DOHH2 (cell line): ENCODE measurements at regions not wholly inside any gene's neighbourhood (a gene's known extent, or its start where the extent isn't known, plus 50 kb on each side); places are given as distances from the start of the nearest gene placed in this dataset.

Source experiments
- EZH2phosphoT487 ChIP-seq: fragments of 200-600 bp; sonication (generic); IDR thresholded peaks from 2 replicates; pipeline ENCODE4 v1.6.1; 2017; ENCODE audit warnings: borderline replicate concordance, mild to moderate bottlenecking, antibody characterized with exemption, low read length, moderate library complexity, mixed read lengths
- TF ChIP-seq, protein P1 (sequence below): fragments of 200-600 bp; sonication (generic); IDR thresholded peaks from one replicate; pipeline ENCODE4 v1.5.1; 2014; ENCODE audit warnings: antibody characterized with exemption, mild to moderate bottlenecking, low read depth, low read length; ENCODE audit not compliant: poor library complexity, severe bottlenecking

DNA sequence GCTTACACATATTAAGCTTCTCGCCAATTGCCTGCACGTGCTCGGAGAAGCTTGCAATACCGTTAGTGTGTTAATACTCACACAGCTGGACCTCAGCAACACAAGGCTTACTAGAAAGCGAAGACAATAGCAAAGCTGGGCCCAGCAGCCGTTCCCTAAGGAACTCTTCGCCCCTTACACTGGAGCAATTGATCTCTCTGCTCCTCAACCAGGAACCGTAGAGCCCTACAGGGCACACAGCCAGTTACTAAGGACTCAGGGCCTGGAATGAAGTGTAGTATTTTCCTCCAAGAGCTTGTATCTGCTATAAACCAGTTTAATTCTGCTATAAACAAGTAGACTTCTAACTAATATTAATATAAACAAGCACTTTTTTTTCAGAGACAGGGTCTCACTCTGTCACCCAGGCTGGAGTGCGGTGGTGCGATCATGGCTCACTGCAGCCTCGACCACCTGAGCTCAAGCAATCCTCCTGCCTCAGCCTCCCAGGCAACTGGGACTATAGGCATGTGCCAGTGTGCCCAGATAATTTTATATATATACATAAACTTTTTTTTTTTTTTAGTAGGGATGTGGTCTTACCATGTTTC is 67.0 kb upstream of the SIMC1 start:
- TF ChIP-seq, protein P1, sequence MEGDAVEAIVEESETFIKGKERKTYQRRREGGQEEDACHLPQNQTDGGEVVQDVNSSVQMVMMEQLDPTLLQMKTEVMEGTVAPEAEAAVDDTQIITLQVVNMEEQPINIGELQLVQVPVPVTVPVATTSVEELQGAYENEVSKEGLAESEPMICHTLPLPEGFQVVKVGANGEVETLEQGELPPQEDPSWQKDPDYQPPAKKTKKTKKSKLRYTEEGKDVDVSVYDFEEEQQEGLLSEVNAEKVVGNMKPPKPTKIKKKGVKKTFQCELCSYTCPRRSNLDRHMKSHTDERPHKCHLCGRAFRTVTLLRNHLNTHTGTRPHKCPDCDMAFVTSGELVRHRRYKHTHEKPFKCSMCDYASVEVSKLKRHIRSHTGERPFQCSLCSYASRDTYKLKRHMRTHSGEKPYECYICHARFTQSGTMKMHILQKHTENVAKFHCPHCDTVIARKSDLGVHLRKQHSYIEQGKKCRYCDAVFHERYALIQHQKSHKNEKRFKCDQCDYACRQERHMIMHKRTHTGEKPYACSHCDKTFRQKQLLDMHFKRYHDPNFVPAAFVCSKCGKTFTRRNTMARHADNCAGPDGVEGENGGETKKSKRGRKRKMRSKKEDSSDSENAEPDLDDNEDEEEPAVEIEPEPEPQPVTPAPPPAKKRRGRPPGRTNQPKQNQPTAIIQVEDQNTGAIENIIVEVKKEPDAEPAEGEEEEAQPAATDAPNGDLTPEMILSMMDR = no peak
- no peak for TF ChIP-seq EZH2phosphoT487
